ENCODE measurements at regions not wholly inside any gene's neighbourhood (a gene's known extent, or its start where the extent isn't known, plus 50 kb on each side); places are given as distances from the start of the nearest gene placed in this dataset.
A peak's percentile ranks its signal among the peaks of the same experiment; 100 is the strongest.
"Not testable (repeated sequence)": the region's sequence is repeated elsewhere in the genome, so short reads cannot be mapped to it uniquely, and the experiment has no call there.

- not testable (repeated sequence) for FAIRE-seq
These were observed 119.5 kb upstream of the SEM1 start for GRCh38 chr7:96829121-96829520.

- FAIRE-seq: no peak
These were observed 121.8 kb upstream of the SEM1 start for GRCh38 chr7:96831446-96831845.

- FAIRE-seq: peak; percentile 12
These were observed 122.5 kb upstream of the SEM1 start for GRCh38 chr7:96832092-96832662.

GRCh38 chr7:96833676-96834453, 124.2 kb upstream of the SEM1 start:
- FAIRE-seq: peak; percentile 99

DNA sequence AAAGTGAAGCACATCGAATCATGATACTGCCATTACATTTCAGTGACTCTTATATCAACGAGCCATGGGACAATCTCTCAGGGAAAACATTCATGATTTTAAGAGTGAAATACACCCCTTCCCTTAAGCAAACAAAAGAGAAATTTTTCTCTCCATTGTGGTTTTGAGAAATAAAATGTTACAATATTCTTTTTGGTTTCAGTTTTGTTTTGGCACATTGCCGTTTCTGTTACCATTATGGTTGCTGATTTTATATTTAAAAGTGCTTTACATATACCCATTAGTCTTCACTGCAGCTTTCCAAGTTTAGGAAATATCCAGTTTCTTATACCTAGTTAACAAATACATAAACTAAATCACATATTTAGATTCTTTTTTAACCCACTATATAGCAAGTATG, 126.8 kb upstream of the SEM1 start:
- no peak for FAIRE-seq

DNA sequence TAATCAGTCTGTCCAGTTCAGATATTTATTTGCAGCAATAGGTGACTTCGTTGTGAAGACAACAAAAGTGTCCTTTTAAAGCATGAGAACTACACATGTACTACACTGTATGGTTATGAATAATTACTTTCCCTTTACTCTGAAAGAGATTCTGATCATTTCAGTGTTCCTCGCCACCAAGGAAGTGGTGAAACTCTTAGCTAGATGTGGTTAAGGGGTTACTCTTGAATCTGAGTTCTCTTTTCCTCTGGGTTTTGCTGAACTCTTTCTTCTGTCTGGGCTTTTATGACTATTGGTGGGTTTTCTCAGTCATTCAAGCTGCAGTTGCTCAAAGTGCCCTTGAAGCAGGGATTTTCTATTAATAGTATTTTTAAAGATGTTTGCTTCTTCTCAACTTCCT, 127.9 kb upstream of the SEM1 start:
- no peak for FAIRE-seq

- FAIRE-seq: no peak
These were observed 128.8 kb upstream of the SEM1 start for GRCh38 chr7:96838481-96838880.

GRCh38 chr7:96855139-96855538, 145.5 kb upstream of the SEM1 start:
- FAIRE-seq: no peak

- peak; percentile 82 for FAIRE-seq
These were observed 146.0 kb upstream of the SEM1 start for GRCh38 chr7:96855691-96856090.

- no peak for FAIRE-seq
These were observed 135.8 kb upstream of the DLX6 start for GRCh38 chr7:96869538-96869937.

DNA sequence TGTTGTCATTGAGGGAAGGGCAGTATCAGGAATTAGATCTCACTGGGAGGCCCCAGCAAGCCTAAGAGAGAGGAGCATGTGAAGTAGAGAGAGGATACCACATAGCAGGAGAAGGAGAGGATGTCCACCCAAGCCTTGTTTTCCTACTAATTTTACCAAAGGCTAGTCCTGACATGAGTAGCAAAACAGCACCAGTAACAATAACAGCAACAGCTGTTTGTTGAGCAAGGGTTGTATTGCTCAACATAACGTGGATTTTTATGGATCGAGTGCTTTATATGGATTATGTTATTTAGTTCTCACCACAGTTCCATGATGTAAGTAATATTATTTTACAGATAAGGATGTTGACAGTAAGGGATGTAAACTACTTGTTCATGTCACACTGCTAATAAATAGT, 135.2 kb upstream of the DLX6 start:
- no peak for FAIRE-seq

- no peak for FAIRE-seq
These were observed 134.4 kb upstream of the DLX6 start for GRCh38 chr7:96870934-96871333.

GRCh38 chr7:96887426-96887825, 117.9 kb upstream of the DLX6 start:
- FAIRE-seq: no peak

GRCh38 chr7:96899108-96899507, 106.2 kb upstream of the DLX6 start:
- FAIRE-seq: no peak

DNA sequence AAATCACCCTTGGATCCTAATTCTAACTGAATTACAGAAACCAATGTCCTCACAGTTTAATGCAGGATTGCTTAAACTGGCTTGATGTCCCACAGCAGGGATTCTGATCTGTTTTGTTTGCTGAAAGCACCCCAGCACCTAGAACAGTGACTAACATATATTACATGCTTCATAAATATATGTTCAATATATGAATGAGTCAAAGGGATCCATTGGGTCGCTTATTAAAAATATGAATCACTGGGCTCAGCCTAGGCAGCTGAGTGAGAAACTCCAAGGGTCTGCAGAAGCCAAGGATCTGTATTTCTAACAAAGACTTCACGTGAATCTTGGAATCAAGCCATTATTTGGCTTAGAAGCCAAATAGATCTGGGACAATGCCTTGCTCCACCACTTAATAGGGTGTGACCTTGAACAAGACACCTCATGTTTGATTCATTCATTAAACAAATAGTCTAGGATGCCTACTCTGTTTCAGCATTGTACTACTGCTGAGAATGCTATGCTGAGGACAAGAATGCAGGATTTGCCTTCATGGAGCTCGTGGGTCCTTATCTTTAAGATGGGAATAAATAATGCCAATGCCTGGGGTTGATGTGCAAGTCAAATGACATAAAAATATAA, 103.4 kb upstream of the DLX6 start:
- FAIRE-seq: no peak

DNA sequence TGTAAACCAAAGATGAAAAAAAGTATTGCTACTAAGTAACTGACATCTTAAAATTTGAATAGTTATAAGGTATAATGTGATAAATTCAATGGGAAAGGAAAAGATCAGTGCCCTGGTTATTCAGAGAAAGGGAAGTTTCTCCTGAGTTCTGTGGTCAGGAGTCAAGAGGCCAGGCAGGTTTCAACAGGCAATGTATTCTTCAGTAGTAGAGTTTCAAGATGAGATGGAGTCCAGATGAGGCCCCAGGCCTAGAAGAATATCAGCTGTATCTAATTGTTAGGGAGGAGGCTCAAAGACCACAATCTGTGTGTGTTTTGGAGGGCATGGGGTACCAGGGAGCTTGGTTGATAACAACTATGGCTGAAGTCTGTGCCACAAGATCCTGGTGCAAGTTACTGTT, 101.4 kb upstream of the DLX6 start:
- no peak for FAIRE-seq

DNA sequence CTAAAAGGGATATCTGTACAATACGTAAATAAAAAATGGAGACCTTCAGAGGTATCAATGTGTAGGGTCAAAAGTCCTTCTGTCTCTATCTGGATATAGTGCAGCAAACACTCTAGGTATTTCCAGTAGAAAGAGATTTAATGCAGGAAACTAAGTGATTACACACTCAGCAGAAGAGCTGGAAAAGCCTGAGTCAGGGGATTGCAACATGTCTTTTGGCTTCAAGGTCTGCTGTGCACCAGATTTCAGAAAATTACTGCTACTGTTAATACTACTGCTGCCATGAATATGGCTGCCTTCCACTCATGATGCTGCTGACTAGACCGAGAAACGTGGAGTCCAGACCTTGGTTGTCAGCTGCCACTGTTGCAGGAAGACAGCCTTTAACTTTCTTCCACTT, 94.9 kb upstream of the DLX6 start:
- no peak for FAIRE-seq

DNA sequence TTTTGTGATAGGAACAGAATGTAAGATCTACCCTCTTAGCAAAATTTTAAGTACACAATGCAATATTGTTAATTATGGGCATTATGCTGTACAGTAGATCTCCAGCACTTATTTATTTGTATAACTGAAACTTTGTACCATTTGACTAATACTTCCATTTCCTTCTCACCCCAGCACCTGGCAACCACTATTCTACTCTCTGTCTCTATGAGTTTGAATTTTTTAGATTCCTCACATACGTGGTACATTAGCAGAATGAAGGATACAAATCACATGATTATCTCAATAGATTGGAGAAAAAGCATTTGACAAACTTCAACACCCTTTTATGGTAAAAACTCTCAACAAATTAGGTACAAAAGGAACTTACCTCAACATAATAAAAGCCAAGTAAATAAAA, 90.3 kb upstream of the DLX6 start:
- FAIRE-seq: no peak

GRCh38 chr7:96920064-96920463, 85.3 kb upstream of the DLX6 start:
- no peak for FAIRE-seq

DNA sequence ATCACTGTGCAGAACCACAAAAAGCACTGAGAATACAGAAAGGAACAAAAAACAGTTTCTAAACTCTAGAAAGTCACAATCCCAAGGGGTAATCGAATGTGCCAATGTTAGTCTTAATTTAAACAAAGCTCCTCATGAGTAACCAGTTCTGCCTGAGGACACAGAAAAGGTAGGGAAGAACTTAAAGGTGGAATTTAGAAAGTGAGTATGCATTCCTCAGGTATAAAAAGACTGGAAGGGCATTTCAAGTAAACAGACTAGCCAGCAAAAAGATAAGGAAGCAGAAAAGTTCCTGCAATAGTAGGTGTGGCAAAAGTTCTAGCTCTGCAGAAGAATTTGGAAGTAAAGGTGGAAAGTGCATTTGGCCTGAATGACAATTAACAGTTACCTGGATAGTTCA, 84.6 kb upstream of the DLX6 start:
- no peak for FAIRE-seq

- no peak for FAIRE-seq
These were observed 84.1 kb upstream of the DLX6 start for GRCh38 chr7:96921231-96921630.

DNA sequence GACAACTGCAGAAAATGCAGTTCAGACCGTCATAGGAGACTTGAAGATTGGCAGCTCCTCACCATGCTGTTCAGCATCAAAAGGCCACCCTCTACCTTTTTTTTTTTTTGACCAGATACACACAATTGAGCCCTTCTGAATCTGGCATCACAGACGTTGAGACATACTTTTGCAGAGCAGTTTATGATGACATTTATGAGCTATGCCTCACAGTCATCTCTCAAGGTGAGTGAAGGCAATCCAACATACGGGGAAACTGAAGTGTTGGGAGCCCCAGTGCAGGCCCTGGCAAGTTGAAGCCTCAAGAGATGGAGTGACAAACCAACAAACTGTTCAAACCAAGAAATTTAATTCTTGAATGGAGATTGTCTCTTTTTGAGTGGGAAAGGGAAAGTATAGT, 83.6 kb upstream of the DLX6 start:
- no peak for FAIRE-seq

- FAIRE-seq: not testable (repeated sequence)
These were observed 82.0 kb upstream of the DLX6 start for GRCh38 chr7:96923345-96923744.

- no peak for FAIRE-seq
These were observed 78.2 kb upstream of the DLX6 start for GRCh38 chr7:96927131-96927530.
